OCI-LY3 (cell line): ENCODE measurements at regions not wholly inside any gene's neighbourhood (a gene's known extent, or its start where the extent isn't known, plus 50 kb on each side); places are given as distances from the start of the nearest gene placed in this dataset.

ENCODE experiments used
- CTCF ChIP-seq: fragments of 200-600, 300-600 bp; sonication (generic); IDR thresholded peaks from 2 replicates; pipeline ENCODE4 v1.5.1; 2014; ENCODE audit warnings: antibody characterized with exemption, low read length, low read depth
- EZH2phosphoT487 ChIP-seq: fragments of 200-600 bp; shearing (Covaris generic); IDR thresholded peaks from 2 replicates; pipeline ENCODE4 v1.6.1; 2018; ENCODE audit warnings: antibody characterized with exemption, mixed run types, low read depth

DNA sequence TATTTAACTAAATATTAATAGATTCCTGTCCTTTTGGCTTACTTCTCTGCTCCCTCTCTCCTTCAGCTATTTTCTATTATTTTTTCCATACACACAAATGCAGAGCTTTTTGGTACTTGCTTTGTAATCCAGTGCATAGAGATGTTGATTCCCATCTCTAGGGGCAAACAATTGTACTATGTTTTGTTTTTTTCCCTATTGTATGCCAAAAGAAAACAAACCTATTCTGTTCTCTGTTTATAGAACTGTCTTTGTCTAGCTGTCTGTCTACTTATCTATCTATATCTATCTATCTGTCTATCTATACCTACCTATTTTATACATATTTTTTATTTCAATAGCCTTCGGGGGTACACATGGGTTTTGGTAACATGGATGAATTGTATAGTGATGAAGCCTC is 121.6 kb upstream of the LIFR start:
- TF ChIP-seq CTCF (no peak), EZH2phosphoT487 (no peak)
